Fibroblast of lung (primary cell): ENCODE measurements at regions not wholly inside any gene's neighbourhood (a gene's known extent, or its start where the extent isn't known, plus 50 kb on each side); places are given as distances from the start of the nearest gene placed in this dataset.

Source experiments
- DNase-seq, 2 donors: peaks; one replicate each; pipeline versions ENCODE4 v3.0.0 to v3.0.0-alpha.2; 2010; ENCODE audit warnings: low read depth in 2 of 2
- H2AFZ ChIP-seq: 2 replicates; pipeline ENCODE4 v1.5.1; 2012; ENCODE audit warnings: low read length, control low read depth, inconsistent platforms
- H3K27ac ChIP-seq: 2 replicates; pipeline ENCODE4 v1.5.1; 2011; ENCODE audit warnings: low read length, control low read depth; ENCODE audit not compliant: insufficient read depth
- H3K27me3 ChIP-seq: 2 replicates; pipeline ENCODE4 v1.5.1; 2011; ENCODE audit warnings: mild to moderate bottlenecking, low read length; ENCODE audit not compliant: control insufficient read depth, insufficient read depth
- H3K36me3 ChIP-seq: 2 replicates; pipeline ENCODE4 v1.5.1; 2011; ENCODE audit warnings: low read length; ENCODE audit not compliant: control insufficient read depth, insufficient read depth
- H3K4me1 ChIP-seq: 2 replicates; pipeline ENCODE4 v1.5.1; 2011; ENCODE audit warnings: low read length; ENCODE audit not compliant: control insufficient read depth, insufficient read depth; ENCODE audit errors: extremely low read depth
- H3K4me2 ChIP-seq: 2 replicates; pipeline ENCODE4 v1.5.1; 2011; ENCODE audit warnings: low read length, control low read depth; ENCODE audit not compliant: insufficient read depth; ENCODE audit errors: extremely low read depth
- H3K4me3 ChIP-seq, 4 experiments: fragments of 200-600 bp in 1 of 4; sonication (generic) in 1 of 4; replicated peaks in 1 of 4; 2 replicates each; pipeline ENCODE4 v1.5.1; 2011 to 2016; ENCODE audit warnings: low read length in 4 of 4, low read depth in 3 of 4, mild to moderate bottlenecking in 3 of 4, control low read depth in 2 of 4, inconsistent platforms in 1 of 4, mixed read lengths in 1 of 4; ENCODE audit not compliant: insufficient read depth in 1 of 4; ENCODE audit errors: control extremely low read depth in 1 of 4
- H3K79me2 ChIP-seq: 2 replicates; pipeline ENCODE4 v1.5.1; 2012; ENCODE audit warnings: mild to moderate bottlenecking, low read length, inconsistent platforms; ENCODE audit not compliant: control insufficient read depth, insufficient read depth
- H3K9ac ChIP-seq: 2 replicates; pipeline ENCODE4 v1.5.1; 2011; ENCODE audit warnings: mild to moderate bottlenecking, low read length, control low read depth; ENCODE audit not compliant: insufficient read depth
- H3K9me3 ChIP-seq: 2 replicates; pipeline ENCODE4 v1.5.1; 2012; ENCODE audit warnings: low read depth, low read length; ENCODE audit not compliant: control insufficient read depth, insufficient read depth
- H4K20me1 ChIP-seq: 2 replicates; pipeline ENCODE4 v1.5.1; 2011; ENCODE audit warnings: low read length; ENCODE audit not compliant: control insufficient read depth, insufficient read depth; ENCODE audit errors: extremely low read depth
- EZH2 ChIP-seq: IDR thresholded peaks from 2 replicates; pipeline ENCODE4 v1.5.1; 2012; ENCODE audit warnings: low read length, control low read depth, mild to moderate bottlenecking; ENCODE audit errors: missing control alignments
- TF ChIP-seq, protein P1 (sequence below), 2 donors: IDR thresholded peaks in 1 of 2; conservative IDR thresholded peaks in 1 of 2; 1 replicate in 1 of 2; 2 replicates in 1 of 2; pipeline ENCODE4 v1.5.1; 2011 to 2012; ENCODE audit warnings: low read length in 2 of 2, control low read depth in 1 of 2, inconsistent platforms in 1 of 2, low read depth in 1 of 2, mild to moderate bottlenecking in 1 of 2

DNA sequence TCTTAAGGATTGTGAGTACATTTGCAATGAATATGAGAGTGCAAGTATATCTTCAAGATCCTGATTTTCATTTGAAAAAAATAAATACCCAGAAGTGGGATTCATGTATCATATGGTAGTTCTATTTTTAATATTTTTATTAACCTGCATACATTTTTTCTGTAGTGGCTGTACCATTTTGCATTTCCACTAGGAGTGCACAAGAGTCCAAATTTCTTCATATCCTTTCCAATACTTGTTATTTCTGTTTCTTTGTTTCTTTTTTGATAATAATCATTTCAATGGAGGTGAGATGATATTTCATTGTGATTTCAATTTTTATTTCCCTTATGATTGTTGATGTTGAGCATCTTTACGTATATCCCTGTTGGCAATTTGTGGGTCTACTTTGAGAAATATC is 759.8 kb upstream of the CNTN5 start:
- TF ChIP-seq, protein P1, sequence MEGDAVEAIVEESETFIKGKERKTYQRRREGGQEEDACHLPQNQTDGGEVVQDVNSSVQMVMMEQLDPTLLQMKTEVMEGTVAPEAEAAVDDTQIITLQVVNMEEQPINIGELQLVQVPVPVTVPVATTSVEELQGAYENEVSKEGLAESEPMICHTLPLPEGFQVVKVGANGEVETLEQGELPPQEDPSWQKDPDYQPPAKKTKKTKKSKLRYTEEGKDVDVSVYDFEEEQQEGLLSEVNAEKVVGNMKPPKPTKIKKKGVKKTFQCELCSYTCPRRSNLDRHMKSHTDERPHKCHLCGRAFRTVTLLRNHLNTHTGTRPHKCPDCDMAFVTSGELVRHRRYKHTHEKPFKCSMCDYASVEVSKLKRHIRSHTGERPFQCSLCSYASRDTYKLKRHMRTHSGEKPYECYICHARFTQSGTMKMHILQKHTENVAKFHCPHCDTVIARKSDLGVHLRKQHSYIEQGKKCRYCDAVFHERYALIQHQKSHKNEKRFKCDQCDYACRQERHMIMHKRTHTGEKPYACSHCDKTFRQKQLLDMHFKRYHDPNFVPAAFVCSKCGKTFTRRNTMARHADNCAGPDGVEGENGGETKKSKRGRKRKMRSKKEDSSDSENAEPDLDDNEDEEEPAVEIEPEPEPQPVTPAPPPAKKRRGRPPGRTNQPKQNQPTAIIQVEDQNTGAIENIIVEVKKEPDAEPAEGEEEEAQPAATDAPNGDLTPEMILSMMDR (conservative IDR thresholded peaks at IDR 0.05 in 1 of 2, IDR thresholded peaks at IDR 0.05 in 1 of 2; ENCODE audit: low read depth in 1 of 2, low read length in 2 of 2): no peak
- no peak for TF ChIP-seq EZH2

DNA sequence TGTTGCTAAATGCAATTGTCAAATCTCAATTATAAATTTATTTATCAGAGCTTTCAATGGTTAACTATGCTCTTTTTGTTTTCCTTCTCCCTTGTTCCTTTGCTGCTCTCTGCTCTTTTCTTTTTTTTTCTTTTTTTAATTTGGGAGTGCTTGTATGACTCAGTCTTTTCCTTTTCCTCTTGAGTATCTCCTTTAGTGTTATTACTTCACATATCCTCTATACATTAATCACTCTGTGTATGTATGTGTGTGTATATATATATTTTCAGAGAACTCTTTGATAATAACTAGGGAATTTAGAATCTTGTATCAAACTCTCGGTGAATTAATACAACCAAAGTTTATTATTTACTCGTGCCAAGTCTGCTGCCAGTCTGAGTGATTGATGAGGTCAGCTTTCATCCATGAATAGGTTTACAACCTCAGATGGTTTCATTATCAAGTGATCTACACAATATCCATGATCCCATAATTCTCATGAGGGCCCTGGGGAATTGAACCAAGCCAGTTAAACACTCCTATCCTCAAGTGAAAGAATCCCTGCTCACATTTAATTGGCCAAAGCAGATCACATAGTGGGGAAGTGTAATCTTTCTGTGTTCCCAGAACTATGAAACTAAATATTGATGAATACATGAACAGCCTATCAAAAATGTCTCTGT is 743.4 kb upstream of the CNTN5 start:
- H3K27me3 ChIP-seq: no peaks in the 10 kb centered on the region

More for the DNA sequence above, 759.8 kb upstream of the CNTN5 start:
- Histone ChIP-seq H3K9me3 (no peaks in the 10 kb centered on the region), H3K27ac (no peak overlapping the region), H3K4me3 (no peak overlapping the region), H4K20me1 (no peaks in the 10 kb centered on the region), H3K27me3 (no peaks in the 10 kb centered on the region), H3K4me2 (no peak overlapping the region), H2AFZ (no peak overlapping the region), H3K79me2 (no peaks in the 10 kb centered on the region), H3K9ac (no peak overlapping the region), H3K4me1 (no peaks in the 10 kb centered on the region), H3K36me3 (no peaks in the 10 kb centered on the region)
- DNase-seq: no peak

DNA sequence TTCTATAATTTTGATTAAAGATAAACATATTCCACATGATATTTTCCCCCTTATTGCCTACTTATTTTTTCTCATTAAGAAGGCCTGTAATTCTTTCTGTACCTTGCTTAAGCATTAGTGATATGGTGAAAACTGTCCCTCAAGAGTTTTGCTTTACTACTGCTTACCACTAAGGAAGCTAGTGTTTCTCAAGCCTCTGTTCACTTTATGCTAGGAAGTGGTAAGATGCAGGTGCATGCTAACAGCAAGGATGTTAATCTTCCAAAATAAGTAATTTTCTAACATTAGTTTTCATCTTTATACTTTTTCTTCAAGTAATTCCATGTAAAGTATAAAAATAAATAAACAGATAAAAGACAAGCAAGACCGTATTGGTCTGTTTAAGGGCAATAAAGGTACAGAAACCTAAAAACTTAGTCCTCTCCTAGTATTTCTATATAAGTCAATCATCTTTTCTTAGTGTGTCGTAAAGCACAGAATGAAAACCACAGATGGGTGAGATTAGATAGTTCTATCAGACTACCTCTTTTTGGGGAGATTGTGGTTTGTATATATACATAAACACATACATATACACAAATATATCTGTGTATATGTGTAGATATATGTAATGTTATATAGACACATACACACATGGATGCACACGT is 731.0 kb upstream of the CNTN5 start:
- TF ChIP-seq, protein P1 (conservative IDR thresholded peaks at IDR 0.05 in 1 of 2, IDR thresholded peaks at IDR 0.05 in 1 of 2; ENCODE audit: low read depth in 1 of 2, low read length in 2 of 2): no peak
- no peak for TF ChIP-seq EZH2
- Histone ChIP-seq H3K79me2 (no peaks in the 10 kb centered on the region), H3K9me3 (no peaks in the 10 kb centered on the region), H3K4me2 (no peak overlapping the region), H3K9ac (no peak overlapping the region), H3K27me3 (no peaks in the 10 kb centered on the region), H3K4me3 (no peak overlapping the region), H3K36me3 (no peaks in the 10 kb centered on the region), H2AFZ (no peak overlapping the region), H3K27ac (no peak overlapping the region), H4K20me1 (no peaks in the 10 kb centered on the region), H3K4me1 (no peaks in the 10 kb centered on the region)
- DNase-seq: no peak

More for the DNA sequence above, 743.4 kb upstream of the CNTN5 start:
- Histone ChIP-seq H3K9ac (no peak overlapping the region), H3K4me3 (no peak overlapping the region), H2AFZ (no peak overlapping the region), H3K4me1 (no peaks in the 10 kb centered on the region), H4K20me1 (no peaks in the 10 kb centered on the region), H3K36me3 (no peaks in the 10 kb centered on the region), H3K27ac (no peak overlapping the region), H3K9me3 (no peaks in the 10 kb centered on the region), H3K79me2 (no peaks in the 10 kb centered on the region), H3K4me2 (no peak overlapping the region)
- no peak for DNase-seq
- no peak for TF ChIP-seq EZH2
- TF ChIP-seq, protein P1 (conservative IDR thresholded peaks at IDR 0.05 in 1 of 2, IDR thresholded peaks at IDR 0.05 in 1 of 2; ENCODE audit: low read depth in 1 of 2, low read length in 2 of 2): no peak
